Esophagus squamous epithelium (tissue), 4 donors: ENCODE measurements at regions not wholly inside any gene's neighbourhood (a gene's known extent, or its start where the extent isn't known, plus 50 kb on each side); places are given as distances from the start of the nearest gene placed in this dataset.

Source experiments
- CTCF ChIP-seq, 6 experiments: fragments of 450-650 bp in 4 of 6; fragments of 200-600 bp in 2 of 6; sonication (generic) in 2 of 6; IDR thresholded peaks; one replicate each; pipeline ENCODE4 v1.5.1; 2016 to 2019; ENCODE audit warnings: antibody characterized with exemption in 6 of 6, mild to moderate bottlenecking in 4 of 6, moderate library complexity in 4 of 6
- POLR2A ChIP-seq, 4 donors: fragments of 450-650 bp; IDR thresholded peaks; one replicate each; pipeline ENCODE4 v1.6.1; 2017; ENCODE audit warnings: antibody characterized with exemption in 4 of 4, mild to moderate bottlenecking in 4 of 4, moderate library complexity in 3 of 4

GRCh38 chr2:67462738-67463496, 65.8 kb downstream of the ETAA1 start:
- no peak for TF ChIP-seq CTCF (IDR thresholded peaks at IDR 0.05)
- no peak for TF ChIP-seq POLR2A (IDR thresholded peaks at IDR 0.05)
